Epithelial cell of proximal tubule (primary cell): ENCODE measurements at regions not wholly inside any gene's neighbourhood (a gene's known extent, or its start where the extent isn't known, plus 50 kb on each side); places are given as distances from the start of the nearest gene placed in this dataset.

Experiments used
- DNase-seq: peaks from one replicate; pipeline ENCODE4 v3.0.0-alpha.2; 2011; ENCODE audit warnings: low read depth
- H3K4me3 ChIP-seq: 2 replicates; pipeline ENCODE4 v1.5.1; 2011; ENCODE audit warnings: low read depth, mild to moderate bottlenecking, low read length
- CTCF ChIP-seq: conservative IDR thresholded peaks from 2 replicates; pipeline ENCODE4 v1.5.1; 2012; ENCODE audit warnings: low read depth, mild to moderate bottlenecking, low read length

GRCh38 chr3:31439890-31440750 is 92.6 kb upstream of the STT3B start:
- H3K4me3 ChIP-seq = no peak overlapping the region
- TF ChIP-seq CTCF = no peak
- no peak for DNase-seq

DNA sequence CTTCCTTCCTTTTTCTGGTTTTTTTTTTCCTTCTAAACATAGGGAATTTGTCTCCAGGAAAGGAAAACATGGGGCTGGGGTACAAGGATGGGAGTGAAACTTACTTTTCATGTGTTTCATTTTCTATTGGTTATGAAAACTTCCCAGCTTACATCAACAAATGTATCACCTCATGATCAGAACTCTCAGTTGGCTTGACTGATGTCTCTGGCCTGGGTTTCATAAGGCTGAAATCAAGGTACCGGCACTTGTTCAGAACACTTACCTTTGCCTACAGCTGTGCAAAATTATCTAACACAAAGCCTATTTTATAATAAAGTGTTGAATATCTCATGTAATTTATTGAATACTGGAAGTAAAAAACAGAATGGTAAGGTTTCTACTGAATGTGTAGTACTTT is 91.8 kb upstream of the STT3B start:
- no peak for TF ChIP-seq CTCF
- no peak overlapping the region for H3K4me3 ChIP-seq
- DNase-seq = no peak

DNA sequence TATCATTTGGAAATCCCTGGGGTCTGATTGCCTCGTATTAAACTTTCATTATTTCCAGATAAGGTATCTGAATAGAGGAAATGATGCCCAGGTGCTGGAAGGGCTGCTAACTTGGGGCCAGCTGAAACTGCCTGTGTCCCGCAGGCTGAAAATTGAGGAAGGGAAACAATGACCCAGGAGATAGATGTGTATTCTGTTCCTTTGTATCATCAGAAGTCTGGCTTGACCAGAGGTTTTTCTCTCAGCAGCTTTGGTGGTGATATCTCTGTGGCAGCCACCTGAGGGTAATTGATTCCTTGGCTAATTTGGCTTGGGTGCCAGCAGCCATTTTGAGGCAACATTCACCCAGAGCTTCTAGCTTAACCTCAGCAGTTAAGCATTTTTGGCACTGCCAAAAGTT is 90.0 kb upstream of the STT3B start:
- TF ChIP-seq CTCF = no peak
- no peak overlapping the region for H3K4me3 ChIP-seq
- DNase-seq = no peak

- no peak for TF ChIP-seq CTCF
- DNase-seq = no peak
- no peak overlapping the region for H3K4me3 ChIP-seq
Observed at GRCh38 chr3:31444220-31445142, 88.2 kb upstream of the STT3B start.

- H3K4me3 ChIP-seq = no peak overlapping the region
- DNase-seq = no peak
- TF ChIP-seq CTCF = no peak
Observed at GRCh38 chr3:31445701-31446100, 87.0 kb upstream of the STT3B start.

DNA sequence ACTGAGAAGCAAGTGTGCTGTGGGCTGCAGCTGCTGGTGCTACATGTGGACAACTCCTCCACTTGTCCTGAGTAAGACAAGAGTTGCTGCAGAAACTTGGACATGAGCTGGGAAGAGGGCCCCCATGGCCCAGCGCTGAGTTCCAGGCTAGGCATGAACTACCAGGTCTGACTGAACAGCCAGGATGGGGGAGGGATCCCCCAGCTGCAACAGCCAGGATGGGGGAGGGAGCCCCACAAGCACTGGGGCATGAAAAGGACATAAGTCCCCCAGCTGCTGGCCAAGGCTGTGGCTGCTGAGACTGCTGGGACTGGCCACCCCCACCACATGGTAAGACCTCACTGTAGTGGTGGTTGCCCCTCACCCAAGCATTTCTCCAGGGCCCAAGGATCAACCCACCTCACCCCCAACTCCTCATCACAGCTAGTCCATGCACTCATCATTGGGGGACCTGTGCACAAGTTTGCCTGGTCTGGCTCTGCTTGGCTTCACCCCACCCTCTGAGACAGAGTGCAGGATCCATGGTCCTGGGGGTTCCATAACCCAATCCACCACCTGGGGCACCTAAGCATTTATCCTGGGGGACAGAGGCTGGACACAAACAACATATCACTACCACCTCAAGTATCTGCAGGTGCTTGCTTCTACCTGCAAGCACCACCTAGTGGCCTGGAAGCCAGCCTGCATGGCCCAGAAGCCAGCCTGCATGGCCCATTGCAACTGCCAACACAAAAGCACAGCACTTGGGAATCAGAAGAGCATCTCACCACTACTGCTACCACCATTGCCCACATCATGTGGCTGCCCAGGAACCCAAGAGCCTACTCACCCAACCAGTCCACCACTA is 84.5 kb upstream of the STT3B start:
- no peak overlapping the region for H3K4me3 ChIP-seq
- DNase-seq = no peak
- TF ChIP-seq CTCF = peak; percentile 82
